ENCODE measurements at regions not wholly inside any gene's neighbourhood (a gene's known extent, or its start where the extent isn't known, plus 50 kb on each side); places are given as distances from the start of the nearest gene placed in this dataset.

DNA sequence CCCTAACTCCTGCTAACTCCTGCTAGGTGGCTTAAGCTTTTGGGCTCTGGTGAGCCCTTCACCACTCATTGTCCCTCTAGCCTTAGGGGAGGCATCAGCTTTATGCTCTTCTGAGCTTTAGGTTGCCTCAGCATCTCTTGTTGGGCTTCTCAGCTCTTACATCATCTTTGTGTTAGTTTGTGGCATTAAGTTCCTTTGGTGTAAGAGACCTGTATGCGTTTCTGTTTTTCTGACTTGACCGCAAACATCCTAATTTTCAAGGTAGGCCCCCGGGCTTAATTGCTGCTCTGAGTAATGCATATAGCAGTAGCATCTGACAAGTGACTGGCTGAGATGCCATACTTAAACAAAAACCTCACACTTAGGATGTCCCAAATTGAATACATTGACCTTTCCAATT lies 287.8 kb upstream of the TUT7 start:
- dilution Hi-C loops (cut with HindIII; ENCODE audit: low sequenced_read_pairs, unreplicated experiment) (no loop called here), in situ Hi-C loops (cut with MboI; ENCODE audit: low sequenced_read_pairs) (loop anchor here (25.0 kb wide), 1 partner anchor 295 kb away; the partner anchor contains the start of gene GAS1), intact Hi-C loops (cut with micrococcal nuclease) (no loop called here)
- H3K9ac ChIP-seq (ENCODE audit: low read depth, low read length): no peak overlapping the region
- H3K4me2 ChIP-seq (ENCODE audit: low read depth, low read length): no peak overlapping the region
- H3K9me3 ChIP-seq (ENCODE audit: control insufficient read depth, insufficient read depth, low read length): no peaks in the 10 kb centered on the region
- no peak overlapping the region for H2AFZ ChIP-seq (replicated peaks; ENCODE audit: low read length, poor library complexity)
- no peak overlapping the region for H4K91ac ChIP-seq (ENCODE audit: insufficient read depth, low read depth, low read length)
- H4K20me1 ChIP-seq (ENCODE audit: insufficient read depth, low read length): no peaks in the 10 kb centered on the region
- H2BK120ac ChIP-seq (ENCODE audit: low read depth, low read length): no peak overlapping the region
- 0 out of 2 replicates have a peak, but pooled peaks cover 2% of the 10 kb centered on the region for H3K27me3 ChIP-seq (ENCODE audit: control insufficient read depth, insufficient read depth, low read length)
- H4K8ac ChIP-seq (ENCODE audit: low read depth in 2 of 2, low read length in 2 of 2): no peak overlapping the region
- WGBS, 2 experiments (ENCODE audit: extremely low coverage in 2 of 2, insufficient read length in 1 of 2): no CpG with 5 or more reads among the region's 3 CpGs
- no peaks in the 10 kb centered on the region for H3K9me1 ChIP-seq (ENCODE audit: insufficient read depth, low read length)
- no peak for ATAC-seq (ENCODE audit: low read depth)
- H2AK5ac ChIP-seq (ENCODE audit: low read depth, low read length): no peak overlapping the region
- ChIA-PET POLR2A (ENCODE audit: unreplicated experiment) (no interaction called here), CTCF (no interaction called here)
- no peak overlapping the region for H3K4me3 ChIP-seq (ENCODE audit: insufficient read depth, low read depth, low read length)
- no TSS peak for BruUV-seq (replicated peaks)
- no peak overlapping the region for H3K18ac ChIP-seq (ENCODE audit: low read depth, low read length)
- H2BK20ac ChIP-seq (ENCODE audit: low read depth, low read length): no peak overlapping the region
- no peak overlapping the region for H3K23ac ChIP-seq (ENCODE audit: low read depth, low read length)
- TF ChIP-seq CEBPB (IDR thresholded peaks at IDR 0.05; ENCODE audit: low read depth, low read length) (no peak), MXI1 (IDR thresholded peaks at IDR 0.05; ENCODE audit: borderline replicate concordance, low read depth, low read length) (no peak), FOS (IDR thresholded peaks at IDR 0.05; ENCODE audit: low read depth, low read length) (no peak), MAZ (IDR thresholded peaks at IDR 0.05; ENCODE audit: borderline replicate concordance, low read depth, low read length) (no peak), SMC3 (IDR thresholded peaks at IDR 0.05; ENCODE audit: low read depth, low read length) (no peak), NFE2L2 (IDR thresholded peaks at IDR 0.05; ENCODE audit: low read depth, low read length) (no peak), RFX5 (IDR thresholded peaks at IDR 0.05; ENCODE audit: low read depth, low read length) (no peak), RCOR1 (IDR thresholded peaks at IDR 0.05; ENCODE audit: insufficient replicate concordance, low read length) (no peak), BHLHE40 (IDR thresholded peaks at IDR 0.05; ENCODE audit: low read depth, low read length) (no peak), MAFK (IDR thresholded peaks at IDR 0.05; ENCODE audit: low read depth, low read length) (no peak), POLR2A (IDR thresholded peaks at IDR 0.05; ENCODE audit: low read depth, low read length) (no peak)
- TF ChIP-seq, protein P1, sequence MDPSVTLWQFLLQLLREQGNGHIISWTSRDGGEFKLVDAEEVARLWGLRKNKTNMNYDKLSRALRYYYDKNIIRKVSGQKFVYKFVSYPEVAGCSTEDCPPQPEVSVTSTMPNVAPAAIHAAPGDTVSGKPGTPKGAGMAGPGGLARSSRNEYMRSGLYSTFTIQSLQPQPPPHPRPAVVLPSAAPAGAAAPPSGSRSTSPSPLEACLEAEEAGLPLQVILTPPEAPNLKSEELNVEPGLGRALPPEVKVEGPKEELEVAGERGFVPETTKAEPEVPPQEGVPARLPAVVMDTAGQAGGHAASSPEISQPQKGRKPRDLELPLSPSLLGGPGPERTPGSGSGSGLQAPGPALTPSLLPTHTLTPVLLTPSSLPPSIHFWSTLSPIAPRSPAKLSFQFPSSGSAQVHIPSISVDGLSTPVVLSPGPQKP (IDR thresholded peaks at IDR 0.05; ENCODE audit: borderline replicate concordance, low read depth, low read length): no peak
- TF ChIP-seq, protein P2, sequence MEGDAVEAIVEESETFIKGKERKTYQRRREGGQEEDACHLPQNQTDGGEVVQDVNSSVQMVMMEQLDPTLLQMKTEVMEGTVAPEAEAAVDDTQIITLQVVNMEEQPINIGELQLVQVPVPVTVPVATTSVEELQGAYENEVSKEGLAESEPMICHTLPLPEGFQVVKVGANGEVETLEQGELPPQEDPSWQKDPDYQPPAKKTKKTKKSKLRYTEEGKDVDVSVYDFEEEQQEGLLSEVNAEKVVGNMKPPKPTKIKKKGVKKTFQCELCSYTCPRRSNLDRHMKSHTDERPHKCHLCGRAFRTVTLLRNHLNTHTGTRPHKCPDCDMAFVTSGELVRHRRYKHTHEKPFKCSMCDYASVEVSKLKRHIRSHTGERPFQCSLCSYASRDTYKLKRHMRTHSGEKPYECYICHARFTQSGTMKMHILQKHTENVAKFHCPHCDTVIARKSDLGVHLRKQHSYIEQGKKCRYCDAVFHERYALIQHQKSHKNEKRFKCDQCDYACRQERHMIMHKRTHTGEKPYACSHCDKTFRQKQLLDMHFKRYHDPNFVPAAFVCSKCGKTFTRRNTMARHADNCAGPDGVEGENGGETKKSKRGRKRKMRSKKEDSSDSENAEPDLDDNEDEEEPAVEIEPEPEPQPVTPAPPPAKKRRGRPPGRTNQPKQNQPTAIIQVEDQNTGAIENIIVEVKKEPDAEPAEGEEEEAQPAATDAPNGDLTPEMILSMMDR (conservative IDR thresholded peaks at IDR 0.05; ENCODE audit: low read depth, low read length): no peak
- TF ChIP-seq, protein P3, sequence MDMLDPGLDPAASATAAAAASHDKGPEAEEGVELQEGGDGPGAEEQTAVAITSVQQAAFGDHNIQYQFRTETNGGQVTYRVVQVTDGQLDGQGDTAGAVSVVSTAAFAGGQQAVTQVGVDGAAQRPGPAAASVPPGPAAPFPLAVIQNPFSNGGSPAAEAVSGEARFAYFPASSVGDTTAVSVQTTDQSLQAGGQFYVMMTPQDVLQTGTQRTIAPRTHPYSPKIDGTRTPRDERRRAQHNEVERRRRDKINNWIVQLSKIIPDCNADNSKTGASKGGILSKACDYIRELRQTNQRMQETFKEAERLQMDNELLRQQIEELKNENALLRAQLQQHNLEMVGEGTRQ (IDR thresholded peaks at IDR 0.05; ENCODE audit: low read depth, low read length): no peak
- no peak overlapping the region for H3K14ac ChIP-seq (replicated peaks; ENCODE audit: low read depth, low read length)
- no peak overlapping the region for H3K56ac ChIP-seq (ENCODE audit: extremely low read depth, insufficient read depth, low read length)
- no peak overlapping the region for H2BK5ac ChIP-seq (ENCODE audit: low read depth, low read length, poor library complexity, severe bottlenecking)
- no peak overlapping the region for H3K4ac ChIP-seq (ENCODE audit: low read depth, low read length)
- H3K79me1 ChIP-seq (ENCODE audit: low read depth in 1 of 2, low read length in 2 of 2): no peaks in the 10 kb centered on the region
- no peaks in the 10 kb centered on the region; the same call in 1 of the 2 replicates for H3K4me1 ChIP-seq (ENCODE audit: control insufficient read depth, insufficient read depth, low read length)
- no peak for DNase-seq
- H4K5ac ChIP-seq (ENCODE audit: low read depth, low read length): no peak overlapping the region
- H3K36me3 ChIP-seq (ENCODE audit: control insufficient read depth, insufficient read depth, low read length): no peaks in the 10 kb centered on the region
- no peak overlapping the region for H3K27ac ChIP-seq (ENCODE audit: insufficient read depth, low read length)
- H2BK15ac ChIP-seq (ENCODE audit: low read depth, low read length): no peak overlapping the region
- no peak overlapping the region for H2AK9ac ChIP-seq (replicated peaks; ENCODE audit: low read depth, low read length, poor library complexity)
